ENCODE measurements at regions not wholly inside any gene's neighbourhood (a gene's known extent, or its start where the extent isn't known, plus 50 kb on each side); places are given as distances from the start of the nearest gene placed in this dataset.

DNA sequence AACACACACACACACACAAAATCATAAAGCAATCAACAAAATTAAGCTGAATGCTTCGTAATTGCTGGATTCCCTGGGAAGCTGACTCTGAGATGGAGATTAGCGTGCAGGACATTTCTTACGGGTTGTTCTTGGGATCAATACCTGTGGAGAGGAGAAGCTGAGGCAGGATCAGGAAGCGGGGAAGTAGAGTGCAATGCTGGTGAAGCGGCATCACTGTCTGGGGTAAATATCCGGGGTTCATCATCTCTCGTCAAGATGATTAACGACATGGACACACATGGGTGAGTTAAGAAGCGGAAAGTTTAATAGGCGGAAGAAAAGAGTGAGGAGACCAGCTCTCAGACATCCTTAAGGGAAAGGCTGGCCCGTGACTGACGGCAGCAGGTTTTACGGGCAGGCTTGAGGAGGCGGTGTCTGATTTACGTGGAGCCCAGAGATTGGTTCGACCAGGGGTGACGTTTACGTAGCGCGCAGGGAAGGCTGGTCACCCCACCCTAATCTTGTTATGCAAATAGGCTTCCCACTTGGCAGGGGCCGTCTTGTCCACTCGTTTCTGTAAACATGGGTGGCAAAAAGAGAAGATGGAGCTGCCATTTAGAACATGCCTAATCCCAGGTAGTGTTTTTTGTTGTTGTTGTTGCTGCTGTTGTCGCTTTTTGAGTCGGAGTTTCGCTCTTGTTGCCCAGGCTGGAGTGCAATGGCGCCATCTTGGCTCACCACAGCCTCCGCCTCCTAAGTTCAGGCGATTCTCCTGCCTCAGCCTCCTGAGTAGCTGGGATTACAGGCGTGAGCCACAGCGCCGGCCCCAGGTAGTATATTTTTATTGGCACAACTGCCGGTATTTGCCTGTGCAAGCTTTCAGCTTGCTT lies 135.6 kb upstream of the KCNJ15 start:
- TF ChIP-seq, protein P1, sequence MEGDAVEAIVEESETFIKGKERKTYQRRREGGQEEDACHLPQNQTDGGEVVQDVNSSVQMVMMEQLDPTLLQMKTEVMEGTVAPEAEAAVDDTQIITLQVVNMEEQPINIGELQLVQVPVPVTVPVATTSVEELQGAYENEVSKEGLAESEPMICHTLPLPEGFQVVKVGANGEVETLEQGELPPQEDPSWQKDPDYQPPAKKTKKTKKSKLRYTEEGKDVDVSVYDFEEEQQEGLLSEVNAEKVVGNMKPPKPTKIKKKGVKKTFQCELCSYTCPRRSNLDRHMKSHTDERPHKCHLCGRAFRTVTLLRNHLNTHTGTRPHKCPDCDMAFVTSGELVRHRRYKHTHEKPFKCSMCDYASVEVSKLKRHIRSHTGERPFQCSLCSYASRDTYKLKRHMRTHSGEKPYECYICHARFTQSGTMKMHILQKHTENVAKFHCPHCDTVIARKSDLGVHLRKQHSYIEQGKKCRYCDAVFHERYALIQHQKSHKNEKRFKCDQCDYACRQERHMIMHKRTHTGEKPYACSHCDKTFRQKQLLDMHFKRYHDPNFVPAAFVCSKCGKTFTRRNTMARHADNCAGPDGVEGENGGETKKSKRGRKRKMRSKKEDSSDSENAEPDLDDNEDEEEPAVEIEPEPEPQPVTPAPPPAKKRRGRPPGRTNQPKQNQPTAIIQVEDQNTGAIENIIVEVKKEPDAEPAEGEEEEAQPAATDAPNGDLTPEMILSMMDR (IDR thresholded peaks at IDR 0.05; ENCODE audit: insufficient read depth, missing control alignments): no peak
- DNase-seq (ENCODE audit: insufficient read length, low spot score) (peak; percentile 25), FAIRE-seq (no peak)

DNA sequence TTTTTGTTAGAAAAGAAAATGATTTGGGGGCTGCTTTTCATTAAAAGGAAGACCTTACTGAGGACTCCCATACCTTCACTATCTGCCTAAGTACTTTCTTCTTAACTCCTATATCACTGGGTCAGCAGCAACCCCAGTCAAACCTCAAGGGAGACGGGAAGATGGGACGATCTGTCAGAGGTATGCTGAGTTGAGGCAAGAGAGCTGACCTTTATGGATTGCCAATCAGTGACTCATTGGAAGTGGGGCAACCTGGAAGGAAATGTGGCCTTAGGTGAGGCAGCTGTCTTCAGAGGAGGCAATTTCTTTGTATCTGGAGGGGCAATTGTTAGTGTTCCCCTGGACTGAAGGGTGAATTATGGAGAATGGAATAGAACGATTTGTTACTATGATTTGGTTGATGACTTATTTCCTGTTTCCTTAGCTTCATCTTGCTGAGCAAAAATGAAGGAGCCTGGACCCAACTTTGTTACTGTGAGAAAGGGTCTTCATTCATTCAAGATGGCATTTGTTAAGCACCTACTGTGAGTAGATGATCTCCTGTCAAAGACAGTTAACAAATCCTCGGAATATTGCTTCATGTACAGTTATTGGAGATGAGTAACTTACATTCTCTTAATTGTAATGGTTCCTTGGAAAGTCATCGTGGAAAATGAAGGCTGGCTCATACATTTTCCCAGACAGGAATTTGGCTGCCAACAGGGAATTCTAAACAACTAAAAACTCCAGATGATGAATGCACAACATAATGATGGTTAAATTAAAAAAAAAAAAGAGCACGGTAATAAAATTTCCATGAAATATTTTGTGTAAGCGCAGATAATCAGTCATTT lies 134.7 kb upstream of the KCNJ15 start:
- FAIRE-seq (no peak), DNase-seq (ENCODE audit: insufficient read length, low spot score) (no peak)
- TF ChIP-seq, protein P1 (IDR thresholded peaks at IDR 0.05; ENCODE audit: insufficient read depth, missing control alignments): no peak

GRCh38 chr21:38123626-38124025 lies 133.2 kb upstream of the KCNJ15 start:
- TF ChIP-seq, protein P1 (IDR thresholded peaks at IDR 0.05; ENCODE audit: insufficient read depth, missing control alignments): no peak
- FAIRE-seq (no peak), DNase-seq (ENCODE audit: insufficient read length, low spot score) (no peak)

DNA sequence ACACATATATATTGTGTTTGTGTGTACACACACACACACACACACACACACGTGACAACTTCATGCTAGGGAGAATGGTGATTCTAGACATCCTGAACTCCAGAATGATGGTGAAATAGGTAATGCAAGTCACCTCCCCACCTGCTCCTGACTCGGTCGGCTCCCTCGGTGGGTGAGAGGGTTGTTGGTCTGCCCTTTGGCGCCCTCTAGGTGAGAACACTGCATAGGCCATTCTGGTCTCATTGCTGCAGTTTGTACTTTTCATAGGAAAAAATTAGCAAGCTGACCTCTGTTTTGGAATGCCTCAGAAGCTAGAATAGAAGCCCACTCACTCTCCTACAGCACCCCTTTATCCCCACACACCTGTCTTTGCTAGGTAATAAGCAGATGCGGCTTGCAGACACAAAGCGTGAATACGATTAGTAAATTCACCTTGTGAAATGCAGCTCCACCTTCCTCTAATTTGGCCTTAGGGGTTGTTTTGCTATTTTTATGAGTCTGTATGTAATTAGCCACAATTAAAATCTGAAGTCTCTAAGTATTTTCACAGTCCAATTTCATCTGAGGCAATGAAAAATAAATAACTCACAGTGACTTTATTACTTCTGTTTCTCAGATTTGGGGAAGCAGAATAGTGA lies 130.0 kb upstream of the KCNJ15 start:
- peak; percentile 24 for DNase-seq (ENCODE audit: insufficient read length, low spot score)
- FAIRE-seq: no peak
- TF ChIP-seq, protein P1 (IDR thresholded peaks at IDR 0.05; ENCODE audit: insufficient read depth, missing control alignments): peak; percentile 50

GRCh38 chr21:38129711-38130110 lies 127.1 kb upstream of the KCNJ15 start:
- TF ChIP-seq, protein P1 (IDR thresholded peaks at IDR 0.05; ENCODE audit: insufficient read depth, missing control alignments): no peak
- FAIRE-seq (no peak), DNase-seq (ENCODE audit: insufficient read length, low spot score) (no peak)

GRCh38 chr21:38133240-38133639 lies 123.6 kb upstream of the KCNJ15 start:
- DNase-seq (ENCODE audit: insufficient read length, low spot score) (no peak), FAIRE-seq (no peak)
- TF ChIP-seq, protein P1 (IDR thresholded peaks at IDR 0.05; ENCODE audit: insufficient read depth, missing control alignments): no peak
